MM.1S (cell line): ENCODE measurements at regions not wholly inside any gene's neighbourhood (a gene's known extent, or its start where the extent isn't known, plus 50 kb on each side); places are given as distances from the start of the nearest gene placed in this dataset.

ENCODE experiments used
- DNase-seq: peaks from one replicate; pipeline ENCODE4 v3.0.0-alpha.2; 2015
- H2AFZ ChIP-seq: fragments of 300-600 bp; sonication (generic); 2 replicates; pipeline ENCODE4 v1.6.0; 2016; ENCODE audit warnings: antibody characterized with exemption, low read length
- H3F3A ChIP-seq: fragments of 300-600 bp; sonication (generic); 2 replicates; pipeline ENCODE4 v1.6.1; 2016; ENCODE audit warnings: mild to moderate bottlenecking, antibody characterized with exemption, low read length, moderate library complexity, mixed read lengths; ENCODE audit not compliant: insufficient read depth
- H3K27ac ChIP-seq: fragments of 300-600 bp; sonication (generic); 2 replicates; pipeline ENCODE4 v1.5.1; 2016; ENCODE audit warnings: mild to moderate bottlenecking, low read length
- H3K27me3 ChIP-seq: fragments of 300-600 bp; sonication (generic); replicated peaks from 2 replicates; pipeline ENCODE4 v1.6.0; 2016; ENCODE audit warnings: low read length; ENCODE audit not compliant: insufficient read depth
- H3K36me3 ChIP-seq: fragments of 300-600 bp; sonication (generic); replicated peaks from 2 replicates; pipeline ENCODE4 v1.6.1; 2016; ENCODE audit warnings: mild to moderate bottlenecking, low read length, mixed read lengths; ENCODE audit not compliant: insufficient read depth
- H3K4me1 ChIP-seq: fragments of 300-600 bp; sonication (generic); 2 replicates; pipeline ENCODE4 v1.6.1; 2016; ENCODE audit warnings: low read length, mixed read lengths
- H3K4me2 ChIP-seq: fragments of 300-600 bp; sonication (generic); 2 replicates; pipeline ENCODE4 v1.6.0; 2016; ENCODE audit warnings: low read depth, low read length
- H3K4me3 ChIP-seq: fragments of 300-600 bp; sonication (generic); 2 replicates; pipeline ENCODE4 v1.5.1; 2016; ENCODE audit warnings: low read length, mixed read lengths
- H3K79me2 ChIP-seq: fragments of 300-600 bp; sonication (generic); 2 replicates; pipeline ENCODE4 v1.6.1; 2016; ENCODE audit warnings: mixed run types, low read length, mixed read lengths
- H3K9ac ChIP-seq: fragments of 300-600 bp; sonication (generic); 2 replicates; pipeline ENCODE4 v1.6.1; 2016; ENCODE audit warnings: low read length, mixed read lengths
- H3K9me2 ChIP-seq: fragments of 300-600 bp; sonication (generic); replicated peaks from 2 replicates; pipeline ENCODE4 v1.6.1; 2016; ENCODE audit warnings: mild to moderate bottlenecking, low read length, mixed read lengths; ENCODE audit not compliant: insufficient read depth
- H3K9me3 ChIP-seq: fragments of 300-600 bp; sonication (generic); replicated peaks from 2 replicates; pipeline ENCODE4 v1.6.1; 2016; ENCODE audit warnings: mild to moderate bottlenecking, low read length, mixed read lengths; ENCODE audit not compliant: insufficient read depth
- H4K20me1 ChIP-seq: fragments of 300-600 bp; sonication (generic); 2 replicates; pipeline ENCODE4 v1.6.1; 2016; ENCODE audit warnings: mild to moderate bottlenecking, low read length, moderate library complexity, mixed read lengths; ENCODE audit not compliant: insufficient read depth
- EZH2 ChIP-seq: fragments of 300-600 bp; sonication (generic); optimal IDR thresholded peaks from 2 replicates; pipeline ENCODE3; 2017; ENCODE audit warnings: low read depth, mild to moderate bottlenecking, antibody characterized with exemption, low read length, mixed read lengths
- EZH2phosphoT487 ChIP-seq: fragments of 300-600 bp; sonication (generic); IDR thresholded peaks from 2 replicates; pipeline ENCODE4 v1.6.1; 2018; ENCODE audit warnings: antibody characterized with exemption, low read length
- TF ChIP-seq, protein P1 (sequence below): fragments of 300-600 bp; sonication (generic); IDR thresholded peaks from 2 replicates; pipeline ENCODE4 v1.5.1; 2016; ENCODE audit warnings: antibody characterized with exemption, low read length, mixed read lengths

GRCh38 chr14:26863736-26864135 is 265.9 kb upstream of the NOVA1 start:
- no peak overlapping the region for H2AFZ ChIP-seq
- no peaks in the 10 kb centered on the region for H3K9me3 ChIP-seq
- H3K36me3 ChIP-seq = no peaks in the 10 kb centered on the region
- no peaks in the 10 kb centered on the region for H3K27me3 ChIP-seq
- no peaks in the 10 kb centered on the region for H3K79me2 ChIP-seq
- no peaks in the 10 kb centered on the region for H3K9me2 ChIP-seq
- no peak for DNase-seq
- TF ChIP-seq EZH2phosphoT487 (no peak), EZH2 (no peak)
- TF ChIP-seq, protein P1, sequence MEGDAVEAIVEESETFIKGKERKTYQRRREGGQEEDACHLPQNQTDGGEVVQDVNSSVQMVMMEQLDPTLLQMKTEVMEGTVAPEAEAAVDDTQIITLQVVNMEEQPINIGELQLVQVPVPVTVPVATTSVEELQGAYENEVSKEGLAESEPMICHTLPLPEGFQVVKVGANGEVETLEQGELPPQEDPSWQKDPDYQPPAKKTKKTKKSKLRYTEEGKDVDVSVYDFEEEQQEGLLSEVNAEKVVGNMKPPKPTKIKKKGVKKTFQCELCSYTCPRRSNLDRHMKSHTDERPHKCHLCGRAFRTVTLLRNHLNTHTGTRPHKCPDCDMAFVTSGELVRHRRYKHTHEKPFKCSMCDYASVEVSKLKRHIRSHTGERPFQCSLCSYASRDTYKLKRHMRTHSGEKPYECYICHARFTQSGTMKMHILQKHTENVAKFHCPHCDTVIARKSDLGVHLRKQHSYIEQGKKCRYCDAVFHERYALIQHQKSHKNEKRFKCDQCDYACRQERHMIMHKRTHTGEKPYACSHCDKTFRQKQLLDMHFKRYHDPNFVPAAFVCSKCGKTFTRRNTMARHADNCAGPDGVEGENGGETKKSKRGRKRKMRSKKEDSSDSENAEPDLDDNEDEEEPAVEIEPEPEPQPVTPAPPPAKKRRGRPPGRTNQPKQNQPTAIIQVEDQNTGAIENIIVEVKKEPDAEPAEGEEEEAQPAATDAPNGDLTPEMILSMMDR = no peak
- no peak overlapping the region for H3K9ac ChIP-seq
- H3K27ac ChIP-seq = no peak overlapping the region
- no peaks in the 10 kb centered on the region for H4K20me1 ChIP-seq
- no peaks in the 10 kb centered on the region for H3F3A ChIP-seq
- H3K4me1 ChIP-seq = no peaks in the 10 kb centered on the region
- H3K4me2 ChIP-seq = no peak overlapping the region
- H3K4me3 ChIP-seq = no peak overlapping the region

DNA sequence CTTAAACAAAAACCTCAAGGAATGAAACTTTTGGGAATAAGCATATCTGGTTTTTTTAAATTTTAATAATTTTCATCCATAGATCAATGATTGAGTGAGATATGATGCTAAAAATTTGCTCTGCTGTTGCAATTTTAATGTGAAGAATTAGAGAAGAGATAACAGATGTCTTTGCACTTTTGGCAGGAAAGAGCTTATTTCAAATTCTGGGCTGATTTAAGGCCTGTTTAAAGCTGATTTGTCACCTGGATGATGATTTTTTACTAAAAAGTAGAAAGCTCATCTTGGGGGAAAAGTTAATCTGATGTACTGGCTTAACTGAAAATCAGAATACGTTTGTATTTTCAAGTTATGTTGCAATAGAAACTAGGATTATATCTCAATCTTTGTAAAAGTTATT is 268.9 kb upstream of the NOVA1 start:
- H3K4me2 ChIP-seq = no peak overlapping the region
- H3K9me2 ChIP-seq = no peaks in the 10 kb centered on the region
- H3K27me3 ChIP-seq = no peaks in the 10 kb centered on the region
- TF ChIP-seq EZH2phosphoT487 (no peak), EZH2 (no peak)
- TF ChIP-seq, protein P1 = no peak
- no peak overlapping the region for H2AFZ ChIP-seq
- H3K27ac ChIP-seq = no peak overlapping the region
- no peaks in the 10 kb centered on the region for H3K79me2 ChIP-seq
- no peaks in the 10 kb centered on the region for H3K4me1 ChIP-seq
- no peak for DNase-seq
- H3K4me3 ChIP-seq = no peak overlapping the region
- H3K9ac ChIP-seq = no peak overlapping the region
- H3F3A ChIP-seq = no peaks in the 10 kb centered on the region
- H4K20me1 ChIP-seq = no peaks in the 10 kb centered on the region
- H3K9me3 ChIP-seq = no peaks in the 10 kb centered on the region
- H3K36me3 ChIP-seq = no peaks in the 10 kb centered on the region

DNA sequence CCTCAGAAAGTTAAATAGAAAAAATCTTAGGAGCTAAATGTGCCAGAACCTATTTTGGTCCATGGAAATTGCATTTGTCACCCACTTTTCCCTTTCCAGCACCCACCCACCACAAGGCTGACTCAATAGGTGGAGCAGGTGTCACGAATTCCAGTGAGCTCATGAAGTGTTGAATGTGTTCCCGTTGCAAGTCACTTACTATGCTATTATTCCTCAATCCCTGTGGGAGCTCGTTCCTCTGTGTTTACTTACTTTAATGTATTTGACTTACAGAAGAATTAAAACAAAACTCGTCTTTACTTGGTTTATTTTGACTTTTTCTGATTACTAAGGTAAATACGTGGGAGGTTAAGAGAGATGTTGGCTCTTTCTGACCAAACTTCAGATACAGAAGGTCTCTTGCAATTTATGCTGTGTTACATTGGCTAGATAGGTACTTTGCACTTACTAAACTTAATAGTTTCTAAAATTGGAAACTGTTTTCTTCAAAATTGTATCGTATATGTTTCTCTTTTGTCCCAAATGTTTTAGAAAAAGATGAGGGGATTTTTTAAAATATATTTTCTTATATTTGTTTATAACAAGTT is 269.4 kb upstream of the NOVA1 start:
- no peaks in the 10 kb centered on the region for H3K9me2 ChIP-seq
- no peaks in the 10 kb centered on the region for H3K27me3 ChIP-seq
- no peak overlapping the region for H3K27ac ChIP-seq
- no peaks in the 10 kb centered on the region for H4K20me1 ChIP-seq
- no peaks in the 10 kb centered on the region for H3K4me1 ChIP-seq
- no peaks in the 10 kb centered on the region for H3K9me3 ChIP-seq
- no peak for DNase-seq
- H2AFZ ChIP-seq = no peak overlapping the region
- no peaks in the 10 kb centered on the region for H3K79me2 ChIP-seq
- H3K4me2 ChIP-seq = no peak overlapping the region
- no peak for TF ChIP-seq EZH2phosphoT487
- TF ChIP-seq EZH2 = no peak
- TF ChIP-seq, protein P1 = no peak
- H3K4me3 ChIP-seq = no peak overlapping the region
- no peak overlapping the region for H3K9ac ChIP-seq
- H3F3A ChIP-seq = no peaks in the 10 kb centered on the region
- no peaks in the 10 kb centered on the region for H3K36me3 ChIP-seq
